ENCODE measurements at regions not wholly inside any gene's neighbourhood (a gene's known extent, or its start where the extent isn't known, plus 50 kb on each side); places are given as distances from the start of the nearest gene placed in this dataset.

GRCh38 chr21:18460979-18461378, 57.4 kb upstream of the TMPRSS15 start:
- DNase-seq (ENCODE audit: extremely low read depth, low read depth): no peak

DNA sequence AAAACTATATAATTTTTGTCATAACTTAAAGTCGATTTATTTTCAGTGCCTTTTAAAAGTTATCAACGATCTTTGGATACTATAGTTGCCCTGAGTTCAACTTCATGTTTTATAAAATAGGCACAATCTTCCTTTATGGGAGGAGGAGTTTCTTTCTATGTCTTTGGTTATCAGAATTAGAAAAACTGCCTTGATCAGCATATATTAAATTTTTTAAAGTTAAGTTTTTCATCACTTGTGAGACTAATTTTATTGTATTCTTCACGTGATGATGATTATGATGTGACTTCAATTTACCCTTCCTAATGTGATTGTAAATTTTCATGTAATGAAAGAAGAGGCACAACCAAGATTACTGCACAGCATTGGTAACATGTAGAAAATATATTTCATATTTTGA, 58.2 kb upstream of the TMPRSS15 start:
- no peak for DNase-seq (ENCODE audit: extremely low read depth, low read depth)

GRCh38 chr21:18467715-18468114, 64.1 kb upstream of the TMPRSS15 start:
- DNase-seq (ENCODE audit: extremely low read depth, low read depth): no peak

DNA sequence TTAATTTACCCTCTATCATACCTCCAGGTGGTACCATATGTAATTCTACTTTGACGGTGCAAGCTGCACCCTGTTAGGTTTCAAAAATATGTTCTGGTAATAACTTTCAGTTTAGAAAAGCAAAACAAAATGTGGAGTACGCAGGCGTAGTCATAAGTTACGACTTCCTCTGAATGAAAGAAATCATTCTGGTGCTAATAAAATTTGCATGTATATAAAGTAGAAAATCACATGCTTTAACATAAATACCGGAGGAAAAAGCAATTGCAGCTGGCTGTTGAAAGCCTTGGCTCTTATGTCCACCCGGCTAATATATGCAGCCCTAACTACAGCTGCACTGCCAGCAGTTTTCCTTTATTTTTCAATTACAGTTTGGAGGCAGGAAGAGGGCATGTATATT, 65.2 kb upstream of the TMPRSS15 start:
- DNase-seq (ENCODE audit: extremely low read depth, low read depth): no peak

GRCh38 chr21:18476639-18477038, 73.1 kb upstream of the TMPRSS15 start:
- no peak for DNase-seq (ENCODE audit: extremely low read depth, low read depth)

GRCh38 chr21:18477043-18477442, 73.5 kb upstream of the TMPRSS15 start:
- DNase-seq (ENCODE audit: extremely low read depth, low read depth): no peak

DNA sequence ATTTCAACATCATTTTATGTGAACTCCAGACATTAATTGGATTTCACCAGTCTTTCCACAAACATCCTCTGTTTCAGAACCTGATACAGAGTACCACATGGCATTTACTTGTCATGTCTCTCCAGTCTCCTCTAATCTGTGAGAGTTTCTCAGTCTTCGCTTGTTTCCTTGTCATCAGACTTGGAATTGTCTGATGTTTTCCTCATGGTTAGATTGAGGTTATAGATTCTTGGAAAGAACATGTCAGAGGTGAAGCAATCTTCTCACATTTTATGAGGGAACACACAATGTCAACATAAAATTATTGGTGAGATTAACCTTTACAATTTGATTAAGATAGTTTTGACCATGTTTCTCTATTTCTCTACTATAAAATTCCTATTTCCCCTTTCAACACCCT, 74.9 kb upstream of the TMPRSS15 start:
- DNase-seq (ENCODE audit: extremely low read depth, low read depth): no peak

GRCh38 chr21:18488252-18488651, 84.7 kb upstream of the TMPRSS15 start:
- DNase-seq (ENCODE audit: extremely low read depth, low read depth): no peak

GRCh38 chr21:18493422-18493821, 89.8 kb upstream of the TMPRSS15 start:
- no peak for DNase-seq (ENCODE audit: extremely low read depth, low read depth)

- DNase-seq (ENCODE audit: extremely low read depth, low read depth): no peak
Observed at GRCh38 chr21:18495523-18495922, 91.9 kb upstream of the TMPRSS15 start.

GRCh38 chr21:18498431-18498830, 94.8 kb upstream of the TMPRSS15 start:
- no peak for DNase-seq (ENCODE audit: extremely low read depth, low read depth)

GRCh38 chr21:18499761-18500376, 96.3 kb upstream of the TMPRSS15 start:
- DNase-seq (ENCODE audit: extremely low read depth, low read depth): peak; percentile 29

DNA sequence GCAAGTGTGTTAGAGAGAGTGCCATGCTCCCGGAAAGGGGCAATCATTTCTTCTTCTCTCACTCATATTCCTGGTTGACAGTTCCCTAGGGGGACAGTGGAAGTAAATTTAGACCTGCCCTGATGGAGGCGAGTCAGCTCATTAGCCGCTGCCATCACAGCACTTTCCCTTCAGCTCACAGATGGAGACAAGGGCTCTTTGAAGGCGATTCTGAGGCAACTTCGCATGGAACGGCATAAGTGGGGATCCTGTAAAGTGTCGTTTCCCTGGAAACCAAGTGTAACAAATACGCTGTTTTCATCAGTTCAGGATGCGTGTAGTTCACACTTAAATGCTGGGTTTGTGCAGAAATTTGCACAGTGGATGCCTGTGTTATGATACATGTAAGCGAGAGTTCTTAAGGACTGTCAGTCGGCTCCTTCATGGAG, 114.5 kb upstream of the TMPRSS15 start:
- DNase-seq (ENCODE audit: extremely low read depth, low read depth): no peak

GRCh38 chr21:18521204-18521603, 117.6 kb upstream of the TMPRSS15 start:
- DNase-seq (ENCODE audit: extremely low read depth, low read depth): no peak

- peak; percentile 4 for DNase-seq (ENCODE audit: extremely low read depth, low read depth)
Observed at GRCh38 chr21:18522181-18522972, 118.8 kb upstream of the TMPRSS15 start.

DNA sequence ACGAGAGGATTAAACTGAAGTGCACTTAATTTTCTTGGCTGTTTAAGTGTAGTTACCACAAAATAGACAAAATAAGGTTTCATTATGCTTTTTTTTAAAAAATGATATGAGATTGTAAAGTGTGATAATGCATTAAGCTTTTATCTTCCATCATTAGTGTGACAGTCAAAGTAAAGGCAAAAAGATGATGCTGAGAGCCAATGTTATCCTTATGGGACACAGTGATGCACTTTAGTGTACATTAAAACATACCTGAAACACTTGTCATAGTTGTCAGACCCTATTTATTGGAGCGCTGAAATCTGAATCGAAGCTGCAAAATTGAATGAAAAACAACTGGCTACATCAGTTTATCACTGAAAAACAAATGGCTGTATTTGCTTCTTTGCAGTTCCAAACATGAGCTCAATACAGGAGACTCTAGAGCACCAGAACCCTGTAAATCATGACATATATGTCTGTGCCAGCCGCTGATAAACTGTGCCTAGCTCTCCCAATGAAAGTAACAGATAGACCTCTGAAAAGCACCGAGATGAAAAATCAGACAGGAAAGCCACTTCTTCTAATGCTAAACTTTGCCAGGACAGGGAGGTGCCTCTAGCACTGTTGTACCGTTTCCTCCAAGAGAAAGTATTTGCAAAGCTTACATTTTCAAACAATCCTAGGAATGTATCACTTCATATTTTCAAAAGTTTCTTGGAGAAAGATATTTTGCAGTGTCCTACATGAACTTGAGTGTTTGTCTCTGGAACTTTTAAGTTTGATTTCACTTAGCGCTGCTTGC, 120.7 kb upstream of the TMPRSS15 start:
- DNase-seq (ENCODE audit: extremely low read depth, low read depth): no peak

- peak; percentile 34 for DNase-seq (ENCODE audit: extremely low read depth, low read depth)
Observed at GRCh38 chr21:18529254-18529653, 125.7 kb upstream of the TMPRSS15 start.

DNA sequence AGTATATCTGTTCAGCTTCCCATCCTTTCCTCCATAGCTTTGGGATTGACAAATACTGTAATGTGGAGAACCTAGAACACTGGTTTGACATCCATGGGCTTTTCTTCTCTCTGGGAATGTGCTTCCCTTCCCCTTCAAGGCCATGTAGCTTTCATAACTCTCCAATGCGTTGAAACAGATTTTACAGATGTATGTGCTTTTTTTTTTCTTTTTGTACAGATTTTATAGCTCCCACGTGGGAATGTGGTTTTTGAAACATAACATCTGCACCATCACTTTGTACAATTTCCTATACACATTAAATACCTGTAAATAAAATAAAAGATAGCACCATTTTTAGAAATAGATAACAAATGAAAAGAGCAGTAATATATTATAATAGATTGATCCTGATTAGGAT, 138.5 kb upstream of the TMPRSS15 start:
- no peak for DNase-seq (ENCODE audit: extremely low read depth, low read depth)

DNA sequence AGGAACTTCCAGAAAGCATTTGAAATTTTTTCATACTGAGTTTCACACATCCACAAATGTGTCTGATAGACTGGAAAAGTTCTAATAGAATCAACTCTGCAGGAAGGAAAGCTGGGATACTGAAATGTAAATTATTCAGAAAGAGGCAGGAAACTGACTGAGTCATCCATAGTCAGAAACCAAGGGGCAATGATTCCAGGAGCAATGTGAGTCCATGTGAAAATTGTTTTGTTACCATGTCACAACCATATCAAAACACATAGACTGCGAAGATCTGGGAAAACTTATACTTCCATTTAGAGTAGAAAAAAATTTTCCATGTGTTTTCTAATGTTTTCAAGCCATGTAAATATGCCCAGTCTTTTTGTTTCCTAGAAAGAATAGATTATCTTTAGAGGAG, 142.3 kb upstream of the TMPRSS15 start:
- DNase-seq (ENCODE audit: extremely low read depth, low read depth): no peak

- DNase-seq (ENCODE audit: extremely low read depth, low read depth): no peak
Observed at GRCh38 chr21:18547347-18547746, 143.8 kb upstream of the TMPRSS15 start.

GRCh38 chr21:18548249-18548648, 144.7 kb upstream of the TMPRSS15 start:
- DNase-seq (ENCODE audit: extremely low read depth, low read depth): no peak

Data from NCI-H460 (cell line).